HUES64 (cell line): ENCODE measurements at regions not wholly inside any gene's neighbourhood (a gene's known extent, or its start where the extent isn't known, plus 50 kb on each side); places are given as distances from the start of the nearest gene placed in this dataset.

ENCODE experiments used
- H3K27ac ChIP-seq: 2 replicates; pipeline ENCODE4 v1.7.0; 2013; ENCODE audit warnings: low read depth, low read length, inconsistent platforms
- H3K27me3 ChIP-seq: 2 replicates; pipeline ENCODE4 v1.6.1; 2013; ENCODE audit warnings: mild to moderate bottlenecking, low read length; ENCODE audit not compliant: insufficient read depth
- H3K36me3 ChIP-seq: 2 replicates; pipeline ENCODE4 v1.6.1; 2013; ENCODE audit warnings: mild to moderate bottlenecking, low read length; ENCODE audit not compliant: insufficient read depth
- H3K4me1 ChIP-seq: 2 replicates; pipeline ENCODE4 v1.6.1; 2013; ENCODE audit warnings: mild to moderate bottlenecking, low read length, moderate library complexity; ENCODE audit not compliant: insufficient read depth
- H3K4me3 ChIP-seq: 2 replicates; pipeline ENCODE4 v1.5.1; 2013; ENCODE audit warnings: mild to moderate bottlenecking, low read length, moderate library complexity
- H3K9ac ChIP-seq: 2 replicates; pipeline ENCODE4 v1.6.1; 2013; ENCODE audit warnings: mild to moderate bottlenecking, low read depth, low read length
- H3K9me3 ChIP-seq: 2 replicates; pipeline ENCODE4 v1.6.1; 2013; ENCODE audit warnings: low read depth, low read length; ENCODE audit not compliant: insufficient read depth
- WGBS: fragments of 150-250, 120-280 bp; methylation state at CpG from one replicate; pipeline ENCODE4 v1.1.7; 2013; ENCODE audit warnings: missing lambda C conversion rate; 5-methylcytosine and 5-hydroxymethylcytosine counted together

- no peak overlapping the region for H3K27ac ChIP-seq
- H3K4me3 ChIP-seq: no peak overlapping the region
- H3K9me3 ChIP-seq: peaks cover 12% of the 10 kb centered on the region
- H3K36me3 ChIP-seq: no peaks in the 10 kb centered on the region
- no peaks in the 10 kb centered on the region for H3K27me3 ChIP-seq
- no peaks in the 10 kb centered on the region for H3K4me1 ChIP-seq
- no peak overlapping the region for H3K9ac ChIP-seq
- no CpG with 5 or more reads among the region's 1 CpG for WGBS
These were observed 63.6 kb upstream of the TTLL7 start for GRCh38 chr1:84062496-84062895.

GRCh38 chr1:84061336-84061735 is 62.4 kb upstream of the TTLL7 start:
- Histone ChIP-seq H3K27me3 (no peaks in the 10 kb centered on the region), H3K27ac (no peak overlapping the region), H3K4me1 (no peaks in the 10 kb centered on the region), H3K9ac (no peak overlapping the region), H3K9me3 (peaks cover under 1% of the 10 kb centered on the region; the same call in 1 of the 2 replicates), H3K36me3 (no peaks in the 10 kb centered on the region), H3K4me3 (no peak overlapping the region)
- WGBS: 91% methylated on average over 1 of the region's 2 CpGs

GRCh38 chr1:84060781-84061180 is 61.8 kb upstream of the TTLL7 start:
- Histone ChIP-seq H3K4me1 (no peaks in the 10 kb centered on the region), H3K27ac (no peak overlapping the region), H3K9me3 (no peaks in the 10 kb centered on the region), H3K9ac (no peak overlapping the region), H3K36me3 (no peaks in the 10 kb centered on the region), H3K27me3 (no peaks in the 10 kb centered on the region), H3K4me3 (no peak overlapping the region)
- WGBS: 83% methylated on average over 2 of the region's 2 CpGs

DNA sequence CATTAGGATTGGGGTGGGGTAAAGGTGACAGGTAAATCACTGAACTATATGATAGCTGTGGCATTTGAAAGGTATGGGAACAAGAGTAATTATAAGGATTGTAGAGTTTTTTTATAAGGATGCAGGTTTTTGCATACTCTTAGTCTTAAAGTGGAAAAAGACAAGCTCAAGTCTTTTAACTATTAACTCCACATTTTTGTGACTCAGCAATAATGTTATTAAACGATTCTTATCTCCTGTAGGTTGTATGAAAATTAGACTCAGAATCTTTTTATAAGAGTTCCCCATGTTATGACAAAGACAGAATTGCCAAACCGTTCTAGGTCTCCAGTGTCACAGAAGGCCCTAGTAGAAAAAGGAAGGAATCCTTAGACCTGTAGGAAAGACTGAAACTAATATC is 49.9 kb upstream of the TTLL7 start:
- WGBS: no CpG with 5 or more reads among the region's 2 CpGs

More for the DNA sequence above, 49.9 kb upstream of the TTLL7 start:
- Histone ChIP-seq H3K27ac (no peak overlapping the region), H3K9me3 (no peaks in the 10 kb centered on the region), H3K9ac (no peak overlapping the region), H3K27me3 (peaks cover 10% of the 10 kb centered on the region), H3K4me3 (no peak overlapping the region), H3K4me1 (no peaks in the 10 kb centered on the region), H3K36me3 (no peaks in the 10 kb centered on the region)
